Mesendoderm (in vitro differentiated cells): ENCODE measurements at regions not wholly inside any gene's neighbourhood (a gene's known extent, or its start where the extent isn't known, plus 50 kb on each side); places are given as distances from the start of the nearest gene placed in this dataset.
A peak's percentile ranks its signal among the peaks of the same experiment; 100 is the strongest.

ENCODE experiments used
- DNase-seq: peaks from one replicate; pipeline ENCODE4 v3.0.0; 2013
- H2AK5ac ChIP-seq: 2 replicates; pipeline ENCODE4 v1.6.1; 2013; ENCODE audit warnings: low read length, inconsistent platforms
- H2BK120ac ChIP-seq: 2 replicates; pipeline ENCODE4 v1.6.1; 2013; ENCODE audit warnings: low read depth, mild to moderate bottlenecking, low read length, moderate library complexity, mixed read lengths
- H2BK15ac ChIP-seq: replicated peaks from 2 replicates; pipeline ENCODE4 v1.6.1; 2013; ENCODE audit warnings: low read depth, mild to moderate bottlenecking, moderate library complexity
- H2BK5ac ChIP-seq: 2 replicates; pipeline ENCODE4 v1.6.1; 2013; ENCODE audit warnings: low read length, inconsistent platforms
- H3K18ac ChIP-seq: 2 replicates; pipeline ENCODE4 v1.6.1; 2013; ENCODE audit warnings: mild to moderate bottlenecking, low read length, mixed read lengths
- H3K23ac ChIP-seq: one replicate; pipeline ENCODE4 v1.6.1; 2013; ENCODE audit warnings: low read length
- H3K27ac ChIP-seq: 2 replicates; pipeline ENCODE4 v1.5.1; 2013; ENCODE audit warnings: low read depth, mild to moderate bottlenecking, inconsistent platforms, low read length, moderate library complexity
- H3K27me3 ChIP-seq: 2 replicates; pipeline ENCODE4 v1.6.1; 2013; ENCODE audit warnings: low read length, control low read depth, mild to moderate bottlenecking, inconsistent platforms; ENCODE audit not compliant: insufficient read depth, poor library complexity
- H3K36me3 ChIP-seq: 2 replicates; pipeline ENCODE4 v1.6.1; 2013; ENCODE audit warnings: low read length, inconsistent platforms; ENCODE audit not compliant: control insufficient read depth, insufficient read depth
- H3K4ac ChIP-seq: one replicate; pipeline ENCODE4 v1.6.1; 2013; ENCODE audit warnings: low read depth, mild to moderate bottlenecking, low read length, moderate library complexity
- H3K4me1 ChIP-seq: 2 replicates; pipeline ENCODE4 v1.6.1; 2013; ENCODE audit warnings: low read depth, low read length, inconsistent platforms; ENCODE audit not compliant: control insufficient read depth
- H3K4me2 ChIP-seq: 2 replicates; pipeline ENCODE4 v1.6.1; 2013; ENCODE audit warnings: low read length
- H3K4me3 ChIP-seq: 2 replicates; pipeline ENCODE4 v1.5.1; 2013; ENCODE audit warnings: mild to moderate bottlenecking, low read length
- H3K56ac ChIP-seq: one replicate; pipeline ENCODE4 v1.6.1; 2013; ENCODE audit warnings: low read length
- H3K79me1 ChIP-seq: 2 replicates; pipeline ENCODE4 v1.6.1; 2013; ENCODE audit warnings: low read length, inconsistent platforms
- H3K79me2 ChIP-seq: 2 replicates; pipeline ENCODE4 v1.6.1; 2013; ENCODE audit warnings: mild to moderate bottlenecking, low read length; ENCODE audit not compliant: control insufficient read depth, insufficient read depth
- H3K9ac ChIP-seq: 2 replicates; pipeline ENCODE4 v1.6.1; 2013; ENCODE audit warnings: low read length, inconsistent platforms
- H4K5ac ChIP-seq: one replicate; pipeline ENCODE4 v1.6.1; 2013; ENCODE audit warnings: low read length
- H4K8ac ChIP-seq: one replicate; pipeline ENCODE4 v1.6.1; 2013; ENCODE audit warnings: low read depth, mild to moderate bottlenecking, control low read depth, low read length, moderate library complexity
- WGBS: extraction: QIAGEN DNeasy Blood & Tissue Kit; methylation state at CpG from one replicate; pipeline ENCODE4 v1.1.7; 2013; ENCODE audit warnings: low lambda C conversion rate, missing lambda C conversion rate; ENCODE audit not compliant: insufficient coverage; ENCODE audit errors: extremely low coverage; 5-methylcytosine and 5-hydroxymethylcytosine counted together

DNA sequence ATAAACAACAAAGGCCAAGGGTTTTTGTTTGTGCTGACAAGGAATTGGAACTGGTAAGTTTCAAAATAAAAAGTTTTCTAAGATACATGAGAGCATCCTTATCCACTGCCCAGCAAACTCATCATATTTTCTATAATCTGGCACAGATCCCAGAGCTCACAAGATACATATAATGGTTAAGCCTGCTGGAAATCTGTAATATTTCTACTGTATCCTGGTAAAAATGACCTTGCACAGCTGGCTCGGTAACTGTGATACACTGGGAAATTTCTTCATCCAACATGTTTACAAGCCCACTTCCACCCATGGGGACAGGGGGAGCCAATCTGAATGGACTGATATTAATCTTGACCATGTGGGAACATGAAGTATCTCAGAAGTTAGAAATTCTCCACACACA is 425.4 kb upstream of the MMADHC start:
- H3K4me1 ChIP-seq, result no peaks in the 10 kb centered on the region
- no peaks in the 10 kb centered on the region for H3K79me1 ChIP-seq
- no peak for DNase-seq
- no peak overlapping the region for H4K5ac ChIP-seq
- no peak overlapping the region for H2BK15ac ChIP-seq
- H2BK5ac ChIP-seq, result no peak overlapping the region
- H3K4me2 ChIP-seq, result no peak overlapping the region
- H3K56ac ChIP-seq, result no peak overlapping the region
- H3K79me2 ChIP-seq, result no peaks in the 10 kb centered on the region
- no peak overlapping the region for H3K4ac ChIP-seq
- no peak overlapping the region for H3K4me3 ChIP-seq
- no peak overlapping the region for H2BK120ac ChIP-seq
- no peak overlapping the region for H3K9ac ChIP-seq
- H3K27me3 ChIP-seq, result no peaks in the 10 kb centered on the region
- no peaks in the 10 kb centered on the region for H3K36me3 ChIP-seq
- no peak overlapping the region for H2AK5ac ChIP-seq
- no peak overlapping the region for H4K8ac ChIP-seq
- H3K18ac ChIP-seq, result no peak overlapping the region
- no peak overlapping the region for H3K23ac ChIP-seq
- H3K27ac ChIP-seq, result no peak overlapping the region
- no CpG with 5 or more reads among the region's 1 CpG for WGBS

DNA sequence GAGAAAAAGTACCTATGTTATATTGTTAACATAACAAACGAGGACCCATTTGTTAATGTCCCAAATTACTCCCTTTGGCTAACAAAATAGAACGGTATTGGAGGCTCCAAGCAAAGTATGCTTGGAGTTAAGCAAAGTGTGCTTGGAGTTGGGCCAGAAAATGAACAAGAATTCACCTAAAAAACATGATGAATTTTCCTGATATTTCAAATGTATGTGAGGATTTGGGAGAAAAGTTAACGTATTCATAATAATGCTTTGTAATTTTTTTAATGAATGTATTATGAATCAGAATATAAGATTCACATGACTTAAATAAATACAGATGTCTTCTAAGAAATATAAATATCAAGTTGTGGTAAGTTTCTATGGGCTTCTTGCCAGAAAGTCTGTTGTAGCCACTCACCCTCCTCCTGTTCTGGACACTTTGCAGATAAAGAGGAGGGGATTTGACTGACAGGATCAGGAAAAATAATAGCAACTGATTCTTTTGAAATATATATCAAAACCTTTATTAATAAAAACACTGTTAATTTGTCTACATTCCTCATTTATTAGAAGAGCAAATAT is 423.7 kb upstream of the MMADHC start:
- H3K79me1 ChIP-seq, result no peaks in the 10 kb centered on the region
- H4K5ac ChIP-seq, result no peak overlapping the region
- no peak overlapping the region for H3K27ac ChIP-seq
- no peak overlapping the region for H2BK5ac ChIP-seq
- H3K4me1 ChIP-seq, result no peaks in the 10 kb centered on the region
- no peak overlapping the region for H2BK15ac ChIP-seq
- no peaks in the 10 kb centered on the region for H3K79me2 ChIP-seq
- no peak overlapping the region for H2BK120ac ChIP-seq
- H3K36me3 ChIP-seq, result no peaks in the 10 kb centered on the region
- H3K27me3 ChIP-seq, result no peaks in the 10 kb centered on the region
- no peak overlapping the region for H3K9ac ChIP-seq
- WGBS, result 100% methylated on average over 1 of the region's 3 CpGs
- no peak overlapping the region for H4K8ac ChIP-seq
- no peak overlapping the region for H3K4me3 ChIP-seq
- no peak overlapping the region for H3K18ac ChIP-seq
- no peak overlapping the region for H3K23ac ChIP-seq
- H3K4me2 ChIP-seq, result no peak overlapping the region
- no peak overlapping the region for H3K4ac ChIP-seq
- DNase-seq, result no peak
- no peak overlapping the region for H3K56ac ChIP-seq
- H2AK5ac ChIP-seq, result no peak overlapping the region

DNA sequence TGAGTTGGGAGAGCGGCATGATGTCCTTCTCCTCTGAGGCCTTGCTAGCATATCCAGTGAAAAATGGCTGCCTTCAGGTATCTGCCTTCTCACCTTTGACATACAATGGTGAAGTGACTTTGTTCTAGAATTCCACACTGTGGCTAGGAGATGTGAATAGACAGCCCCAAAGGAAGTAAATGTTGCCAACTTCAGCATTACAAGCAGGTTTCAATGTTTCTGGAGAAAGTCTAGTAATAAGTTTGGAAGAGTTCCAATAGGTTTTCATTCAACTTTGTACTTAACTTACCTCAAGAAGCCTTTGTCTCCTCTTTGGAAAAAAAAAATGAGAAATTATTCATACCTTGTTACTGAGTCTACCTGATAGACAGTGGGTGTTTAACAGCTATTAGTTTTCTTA is 421.3 kb upstream of the MMADHC start:
- H3K56ac ChIP-seq, result no peak overlapping the region
- no peak overlapping the region for H2AK5ac ChIP-seq
- no peak overlapping the region for H3K9ac ChIP-seq
- no peaks in the 10 kb centered on the region for H3K36me3 ChIP-seq
- no CpG with 5 or more reads among the region's 1 CpG for WGBS
- H3K27ac ChIP-seq, result no peak overlapping the region
- H3K4ac ChIP-seq, result no peak overlapping the region
- no peak overlapping the region for H4K5ac ChIP-seq
- H3K4me1 ChIP-seq, result no peaks in the 10 kb centered on the region
- no peak overlapping the region for H3K4me2 ChIP-seq
- no peak overlapping the region for H2BK15ac ChIP-seq
- no peak overlapping the region for H3K4me3 ChIP-seq
- no peak overlapping the region for H2BK5ac ChIP-seq
- H3K27me3 ChIP-seq, result no peaks in the 10 kb centered on the region
- no peaks in the 10 kb centered on the region for H3K79me2 ChIP-seq
- H3K23ac ChIP-seq, result no peak overlapping the region
- no peak overlapping the region for H2BK120ac ChIP-seq
- H4K8ac ChIP-seq, result no peak overlapping the region
- no peak overlapping the region for H3K18ac ChIP-seq
- DNase-seq, result no peak
- no peaks in the 10 kb centered on the region for H3K79me1 ChIP-seq

DNA sequence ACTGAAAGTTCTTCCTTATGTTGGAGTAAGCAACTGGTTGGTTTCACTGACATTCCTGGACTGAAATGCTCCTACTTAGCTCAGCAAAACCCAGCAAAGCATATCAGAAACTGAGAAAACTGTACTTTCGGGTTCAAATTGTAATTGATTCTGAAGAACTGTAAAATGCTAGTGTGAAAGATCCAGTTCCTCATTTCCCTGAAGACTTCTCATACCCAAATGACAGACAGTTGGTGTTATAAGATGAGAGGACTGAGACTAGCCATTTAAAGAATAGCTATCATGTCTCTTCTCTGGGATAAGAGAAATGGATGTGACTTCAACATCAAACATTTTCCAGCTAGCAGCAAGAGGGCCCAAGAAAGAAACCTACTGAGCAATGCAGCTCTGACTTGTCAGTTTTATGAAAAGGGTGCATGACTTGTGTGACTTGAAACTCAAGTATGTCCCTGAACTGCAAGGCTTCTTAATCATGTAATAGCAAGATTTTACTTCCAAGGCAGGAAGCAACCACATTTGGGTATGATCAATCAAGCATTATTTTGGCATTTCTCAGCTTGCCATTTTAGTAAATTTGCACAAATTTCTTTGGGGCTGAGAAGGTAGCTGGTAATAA is 420.3 kb upstream of the MMADHC start:
- no peak overlapping the region for H3K4me3 ChIP-seq
- H3K36me3 ChIP-seq, result no peaks in the 10 kb centered on the region
- H2AK5ac ChIP-seq, result no peak overlapping the region
- no peak overlapping the region for H4K8ac ChIP-seq
- no peak overlapping the region for H2BK5ac ChIP-seq
- H3K4me2 ChIP-seq, result no peak overlapping the region
- H3K79me1 ChIP-seq, result no peaks in the 10 kb centered on the region
- no peak overlapping the region for H2BK120ac ChIP-seq
- no peaks in the 10 kb centered on the region for H3K4me1 ChIP-seq
- no peak overlapping the region for H3K23ac ChIP-seq
- no peak overlapping the region for H2BK15ac ChIP-seq
- H3K56ac ChIP-seq, result no peak overlapping the region
- H3K79me2 ChIP-seq, result no peaks in the 10 kb centered on the region
- peak overlapping the region; percentile 3 for H3K4ac ChIP-seq
- H3K27ac ChIP-seq, result no peak overlapping the region
- H3K18ac ChIP-seq, result no peak overlapping the region
- no peaks in the 10 kb centered on the region for H3K27me3 ChIP-seq
- H4K5ac ChIP-seq, result no peak overlapping the region
- no peak overlapping the region for H3K9ac ChIP-seq
- no peak for DNase-seq
- no CpG with 5 or more reads among the region's 1 CpG for WGBS

DNA sequence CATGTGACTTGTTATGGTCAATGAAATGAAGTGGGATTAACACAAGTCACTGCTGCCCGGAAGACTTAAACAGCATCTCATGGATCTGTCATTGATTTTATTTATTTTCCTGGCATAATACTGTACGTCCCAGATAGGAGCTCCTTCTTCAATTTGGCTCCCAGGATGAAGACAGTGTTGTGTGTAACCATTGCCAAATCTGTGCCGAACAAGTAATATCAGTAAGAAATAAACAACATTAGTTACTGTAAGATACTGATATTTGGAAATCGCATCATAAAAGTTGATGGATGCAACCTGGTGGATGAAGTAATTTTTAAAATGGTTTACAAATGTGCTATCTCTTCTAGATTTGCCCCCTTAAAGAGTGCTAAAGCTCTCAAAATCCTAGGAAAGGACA is 419.0 kb upstream of the MMADHC start:
- WGBS, result no CpG with 5 or more reads among the region's 4 CpGs
- no peaks in the 10 kb centered on the region for H3K4me1 ChIP-seq
- H3K4me3 ChIP-seq, result no peak overlapping the region
- H4K5ac ChIP-seq, result no peak overlapping the region
- H2AK5ac ChIP-seq, result no peak overlapping the region
- no peak overlapping the region for H4K8ac ChIP-seq
- H3K27me3 ChIP-seq, result no peaks in the 10 kb centered on the region
- no peak overlapping the region for H3K18ac ChIP-seq
- H3K4ac ChIP-seq, result no peak overlapping the region
- H3K56ac ChIP-seq, result no peak overlapping the region
- H3K79me1 ChIP-seq, result no peaks in the 10 kb centered on the region
- H3K9ac ChIP-seq, result no peak overlapping the region
- H3K4me2 ChIP-seq, result no peak overlapping the region
- DNase-seq, result no peak
- H3K27ac ChIP-seq, result no peak overlapping the region
- H2BK15ac ChIP-seq, result no peak overlapping the region
- H3K23ac ChIP-seq, result no peak overlapping the region
- H3K79me2 ChIP-seq, result no peaks in the 10 kb centered on the region
- H3K36me3 ChIP-seq, result no peaks in the 10 kb centered on the region
- no peak overlapping the region for H2BK5ac ChIP-seq
- H2BK120ac ChIP-seq, result no peak overlapping the region

DNA sequence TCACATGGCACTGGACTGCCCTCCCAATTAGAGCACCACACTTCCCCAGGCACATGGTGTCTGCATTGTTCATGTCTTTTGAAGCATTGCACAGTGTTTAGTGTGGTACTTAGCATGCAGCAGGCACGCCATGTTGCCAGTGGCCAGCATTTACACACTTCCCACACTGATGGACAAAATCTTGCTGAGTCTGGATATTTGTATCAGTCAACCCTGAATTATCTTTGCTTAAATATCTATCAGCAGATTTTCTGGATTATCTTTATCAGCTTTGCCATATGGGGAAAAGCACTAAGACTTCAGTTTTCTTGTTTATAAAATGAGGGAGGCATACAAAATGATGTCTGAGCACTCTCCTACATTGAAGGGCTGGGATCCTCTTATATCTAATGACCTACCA is 416.0 kb upstream of the MMADHC start:
- Histone ChIP-seq H2BK5ac (no peak overlapping the region), H3K79me2 (no peaks in the 10 kb centered on the region), H3K18ac (no peak overlapping the region), H2BK15ac (no peak overlapping the region), H3K79me1 (no peaks in the 10 kb centered on the region), H3K4ac (no peak overlapping the region), H3K36me3 (no peaks in the 10 kb centered on the region), H2BK120ac (no peak overlapping the region), H4K5ac (no peak overlapping the region), H4K8ac (no peak overlapping the region), H2AK5ac (no peak overlapping the region), H3K9ac (no peak overlapping the region), H3K56ac (no peak overlapping the region), H3K27ac (no peak overlapping the region), H3K4me3 (no peak overlapping the region), H3K23ac (no peak overlapping the region), H3K4me2 (no peak overlapping the region), H3K27me3 (no peaks in the 10 kb centered on the region), H3K4me1 (no peaks in the 10 kb centered on the region)
- no CpG with 5 or more reads among the region's 1 CpG for WGBS
- no peak for DNase-seq
